ENCODE measurements at regions not wholly inside any gene's neighbourhood (a gene's known extent, or its start where the extent isn't known, plus 50 kb on each side); places are given as distances from the start of the nearest gene placed in this dataset.

DNA sequence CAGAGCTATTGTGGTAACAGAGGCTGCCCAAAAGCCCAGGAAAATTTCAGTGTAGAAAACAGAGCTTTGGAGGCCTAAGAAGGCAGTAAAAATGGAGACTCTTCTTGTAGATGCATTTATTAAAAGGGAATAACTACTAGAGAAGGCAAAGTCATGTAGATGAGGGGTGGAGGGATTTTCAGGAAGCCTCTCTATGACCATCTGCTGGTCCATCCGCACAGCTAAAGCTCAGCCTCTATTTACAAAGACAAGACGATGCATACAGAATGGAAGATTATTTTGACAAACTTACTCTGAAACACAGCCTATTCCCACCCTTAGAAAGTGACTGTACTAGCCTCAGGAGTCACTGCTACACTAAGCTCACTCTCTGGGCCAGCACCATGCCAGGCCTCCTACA, 71.4 kb downstream of the GLRX5 start:
- TF ChIP-seq, protein P1, sequence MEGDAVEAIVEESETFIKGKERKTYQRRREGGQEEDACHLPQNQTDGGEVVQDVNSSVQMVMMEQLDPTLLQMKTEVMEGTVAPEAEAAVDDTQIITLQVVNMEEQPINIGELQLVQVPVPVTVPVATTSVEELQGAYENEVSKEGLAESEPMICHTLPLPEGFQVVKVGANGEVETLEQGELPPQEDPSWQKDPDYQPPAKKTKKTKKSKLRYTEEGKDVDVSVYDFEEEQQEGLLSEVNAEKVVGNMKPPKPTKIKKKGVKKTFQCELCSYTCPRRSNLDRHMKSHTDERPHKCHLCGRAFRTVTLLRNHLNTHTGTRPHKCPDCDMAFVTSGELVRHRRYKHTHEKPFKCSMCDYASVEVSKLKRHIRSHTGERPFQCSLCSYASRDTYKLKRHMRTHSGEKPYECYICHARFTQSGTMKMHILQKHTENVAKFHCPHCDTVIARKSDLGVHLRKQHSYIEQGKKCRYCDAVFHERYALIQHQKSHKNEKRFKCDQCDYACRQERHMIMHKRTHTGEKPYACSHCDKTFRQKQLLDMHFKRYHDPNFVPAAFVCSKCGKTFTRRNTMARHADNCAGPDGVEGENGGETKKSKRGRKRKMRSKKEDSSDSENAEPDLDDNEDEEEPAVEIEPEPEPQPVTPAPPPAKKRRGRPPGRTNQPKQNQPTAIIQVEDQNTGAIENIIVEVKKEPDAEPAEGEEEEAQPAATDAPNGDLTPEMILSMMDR (IDR thresholded peaks at IDR 0.05; ENCODE audit: insufficient read depth in 1 of 2, low read depth in 1 of 2, low read length in 1 of 2, severe bottlenecking in 1 of 2, unreplicated experiment in 1 of 2), result no peak
- Mint-ChIP-seq H3K4me3 (ENCODE audit: unreplicated experiment) (no peak overlapping the region), H3K4me1 (ENCODE audit: low read depth, unreplicated experiment) (no peaks in the 10 kb centered on the region), H3K27me3 (ENCODE audit: insufficient read depth, unreplicated experiment) (peaks cover 15% of the 10 kb centered on the region), H3K27ac (ENCODE audit: unreplicated experiment) (no peak overlapping the region), H3K9me3 (ENCODE audit: unreplicated experiment) (no peaks in the 10 kb centered on the region), H3K36me3 (ENCODE audit: insufficient read depth, unreplicated experiment) (no peaks in the 10 kb centered on the region)
- ChIA-PET CTCF (no interaction called here), POLR2A (no interaction called here)
- no TSS peak for BruUV-seq (replicated peaks)
- Histone ChIP-seq H3K36me3 (ENCODE audit: control insufficient read depth, insufficient read depth, low read length) (no peaks in the 10 kb centered on the region), H3K27me3 (replicated peaks; ENCODE audit: control insufficient read depth, insufficient read depth, low read length) (no peaks in the 10 kb centered on the region; the same call in 1 of the 2 replicates), H3K9me3 (no peaks in the 10 kb centered on the region), H3K4me1 (peaks cover 3% of the 10 kb centered on the region; the same call in 1 of the 2 replicates), H3K4me3 (ENCODE audit: low read depth, low read length) (no peak overlapping the region)
- DNase-seq, result no peak
- intact Hi-C loops (cut with micrococcal nuclease; ENCODE audit: unreplicated experiment), result no loop called here

DNA sequence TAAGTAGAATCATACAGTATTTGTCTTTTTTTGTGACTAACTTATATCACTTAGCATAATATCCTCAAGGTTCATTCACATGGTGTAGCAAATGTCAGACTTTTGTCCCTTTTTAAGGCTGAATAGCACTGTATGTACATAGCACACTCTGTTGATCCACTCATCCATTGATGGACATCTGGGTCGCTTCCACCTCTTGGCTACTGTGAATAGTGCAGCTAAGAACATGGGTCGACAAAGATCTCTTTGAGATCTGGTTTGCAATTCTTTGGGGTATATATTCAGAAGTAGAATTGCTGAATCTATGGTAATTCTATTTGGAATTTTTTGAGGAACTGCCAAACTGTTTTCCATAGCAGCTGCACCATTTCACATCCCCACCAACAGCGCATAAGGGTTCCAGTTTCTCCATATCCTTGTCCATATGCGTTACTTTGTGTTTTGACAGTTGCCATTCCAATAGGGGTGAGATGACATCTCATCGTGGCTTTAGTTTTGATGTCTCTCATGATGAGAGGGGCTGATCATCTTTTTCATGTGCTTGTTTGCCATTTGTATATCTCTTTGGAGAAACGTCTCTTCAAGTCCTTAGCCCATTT, 73.9 kb downstream of the GLRX5 start:
- H3K27me3 Mint-ChIP-seq (ENCODE audit: insufficient read depth, unreplicated experiment), result peaks cover 23% of the 10 kb centered on the region
- POLR2A ChIA-PET, result no interaction called here
- H3K27me3 ChIP-seq (replicated peaks; ENCODE audit: control insufficient read depth, insufficient read depth, low read length), result no peaks in the 10 kb centered on the region; the same call in none of the 2 replicates

DNA sequence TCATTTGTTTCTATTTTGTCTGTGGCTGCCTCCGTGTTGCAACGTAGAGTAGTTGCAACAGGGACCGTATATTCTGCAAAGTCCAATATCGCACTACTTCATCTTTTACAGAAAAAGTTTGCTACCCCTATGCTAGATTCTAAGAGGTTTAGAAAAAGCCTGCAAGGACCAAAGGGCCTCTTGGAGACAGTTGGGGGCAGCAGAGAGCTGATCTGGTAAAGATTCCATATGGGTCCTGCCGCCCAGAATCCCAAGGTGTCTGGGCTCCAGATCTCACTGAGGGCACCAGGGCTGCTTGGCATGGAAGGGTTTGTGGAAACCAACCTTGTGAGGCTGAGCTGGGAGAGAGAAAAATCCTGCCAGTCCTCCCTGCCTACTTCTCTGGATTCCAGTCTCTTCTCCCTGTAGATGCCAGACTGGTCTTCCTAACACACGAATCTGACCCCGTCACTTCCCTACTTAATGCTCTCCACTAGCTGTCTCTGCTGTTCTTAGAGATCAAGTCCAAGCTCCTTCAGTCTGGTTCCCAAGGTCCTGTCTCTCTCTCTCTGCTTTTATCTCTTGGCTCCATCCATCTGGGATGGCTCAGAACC, 74.6 kb downstream of the GLRX5 start:
- ChIA-PET CTCF (interaction anchor here (1.0 kb wide), 1 partner anchor 165 kb away, joined by 4 read pairs; no protein-coding TSS in a partner anchor), POLR2A (no interaction called here)
- intact Hi-C loops (cut with micrococcal nuclease; ENCODE audit: unreplicated experiment), result loop anchor here (1.0 to 2.0 kb wide), 5 partner anchors 48 to 385 kb away; no protein-coding TSS in a partner anchor
- Histone ChIP-seq H3K4me3 (ENCODE audit: low read depth, low read length) (no peak overlapping the region), H3K27me3 (replicated peaks; ENCODE audit: control insufficient read depth, insufficient read depth, low read length) (no peaks in the 10 kb centered on the region; the same call in none of the 2 replicates), H3K36me3 (ENCODE audit: control insufficient read depth, insufficient read depth, low read length) (no peaks in the 10 kb centered on the region), H3K4me1 (peaks cover 3% of the 10 kb centered on the region; the same call in 1 of the 2 replicates), H3K9me3 (no peaks in the 10 kb centered on the region)
- peak; percentile 51 to 58 for DNase-seq
- H3K4me1 Mint-ChIP-seq (ENCODE audit: low read depth, unreplicated experiment), result no peaks in the 10 kb centered on the region
- H3K9me3 Mint-ChIP-seq (ENCODE audit: unreplicated experiment), result no peaks in the 10 kb centered on the region
- TF ChIP-seq, protein P1 (IDR thresholded peaks at IDR 0.05; ENCODE audit: insufficient read depth in 1 of 2, low read depth in 1 of 2, low read length in 1 of 2, severe bottlenecking in 1 of 2, unreplicated experiment in 1 of 2), result peak; percentile 75 to 77
- no peaks in the 10 kb centered on the region for H3K36me3 Mint-ChIP-seq (ENCODE audit: insufficient read depth, unreplicated experiment)
- H3K27me3 Mint-ChIP-seq (ENCODE audit: insufficient read depth, unreplicated experiment), result peaks cover 24% of the 10 kb centered on the region
- H3K27ac Mint-ChIP-seq (ENCODE audit: unreplicated experiment), result no peak overlapping the region
- BruUV-seq (replicated peaks), result no TSS peak
- no peak overlapping the region for H3K4me3 Mint-ChIP-seq (ENCODE audit: unreplicated experiment)

More for the DNA sequence above, 73.9 kb downstream of the GLRX5 start:
- intact Hi-C loops (cut with micrococcal nuclease; ENCODE audit: unreplicated experiment), result loop anchor here (1.0 to 2.0 kb wide), 5 partner anchors 47 to 386 kb away; no protein-coding TSS in a partner anchor
- no peaks in the 10 kb centered on the region for H3K9me3 Mint-ChIP-seq (ENCODE audit: unreplicated experiment)
- no TSS peak for BruUV-seq (replicated peaks)
- no peak overlapping the region for H3K4me3 Mint-ChIP-seq (ENCODE audit: unreplicated experiment)
- DNase-seq, result no peak
- no peak overlapping the region for H3K27ac Mint-ChIP-seq (ENCODE audit: unreplicated experiment)
- TF ChIP-seq, protein P1 (IDR thresholded peaks at IDR 0.05; ENCODE audit: insufficient read depth in 1 of 2, low read depth in 1 of 2, low read length in 1 of 2, severe bottlenecking in 1 of 2, unreplicated experiment in 1 of 2), result no peak
- peaks cover 3% of the 10 kb centered on the region; the same call in 1 of the 2 replicates for H3K4me1 ChIP-seq
- no peaks in the 10 kb centered on the region for H3K36me3 Mint-ChIP-seq (ENCODE audit: insufficient read depth, unreplicated experiment)
- no peaks in the 10 kb centered on the region for H3K9me3 ChIP-seq
- no peaks in the 10 kb centered on the region for H3K36me3 ChIP-seq (ENCODE audit: control insufficient read depth, insufficient read depth, low read length)
- no peaks in the 10 kb centered on the region for H3K4me1 Mint-ChIP-seq (ENCODE audit: low read depth, unreplicated experiment)
- H3K4me3 ChIP-seq (ENCODE audit: low read depth, low read length), result no peak overlapping the region
- CTCF ChIA-PET, result interaction anchor here (1.0 kb wide), 1 partner anchor 165 kb away, joined by 4 read pairs; no protein-coding TSS in a partner anchor

All from Caco-2 (cell line).